ENCODE measurements at regions not wholly inside any gene's neighbourhood (a gene's known extent, or its start where the extent isn't known, plus 50 kb on each side); places are given as distances from the start of the nearest gene placed in this dataset.
"Not testable (repeated sequence)": the region's sequence is repeated elsewhere in the genome, so short reads cannot be mapped to it uniquely, and the experiment has no call there.

DNA sequence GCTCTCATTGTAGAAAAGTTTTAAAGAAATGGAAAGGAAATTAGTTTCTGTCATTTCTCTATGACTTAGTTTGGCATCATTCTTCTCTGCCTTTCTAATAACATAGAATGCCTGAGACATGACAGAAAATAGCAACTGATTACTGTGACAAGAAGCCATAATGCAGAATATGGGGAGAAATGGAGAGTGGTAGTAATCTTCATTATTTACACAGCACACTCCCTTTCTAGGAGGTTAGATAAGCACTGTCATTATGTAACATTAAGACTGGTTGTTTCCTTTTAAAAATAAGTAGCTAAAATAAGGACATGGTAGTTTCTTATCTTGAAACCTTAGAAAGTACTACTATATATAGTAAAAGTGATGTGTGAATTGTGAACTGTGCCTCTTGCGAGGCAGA is 1227.9 kb upstream of the PABPC4L start:
- Histone ChIP-seq H3K36me3 (ENCODE audit: insufficient read depth in 1 of 2, low read depth in 1 of 2) (no peaks in the 10 kb centered on the region), H3K27ac (no peak overlapping the region), H3K4me3 (no peak overlapping the region), H3K9me3 (no peaks in the 10 kb centered on the region), H3K27me3 (ENCODE audit: insufficient read depth in 3 of 3, low read length in 2 of 3) (no peaks in the 10 kb centered on the region), H3K4me1 (no peaks in the 10 kb centered on the region)
- WGBS, 3 donors: 87 to 96% (median 87%) methylated on average over 1 of the region's 1 CpG
- TF ChIP-seq, protein P1, sequence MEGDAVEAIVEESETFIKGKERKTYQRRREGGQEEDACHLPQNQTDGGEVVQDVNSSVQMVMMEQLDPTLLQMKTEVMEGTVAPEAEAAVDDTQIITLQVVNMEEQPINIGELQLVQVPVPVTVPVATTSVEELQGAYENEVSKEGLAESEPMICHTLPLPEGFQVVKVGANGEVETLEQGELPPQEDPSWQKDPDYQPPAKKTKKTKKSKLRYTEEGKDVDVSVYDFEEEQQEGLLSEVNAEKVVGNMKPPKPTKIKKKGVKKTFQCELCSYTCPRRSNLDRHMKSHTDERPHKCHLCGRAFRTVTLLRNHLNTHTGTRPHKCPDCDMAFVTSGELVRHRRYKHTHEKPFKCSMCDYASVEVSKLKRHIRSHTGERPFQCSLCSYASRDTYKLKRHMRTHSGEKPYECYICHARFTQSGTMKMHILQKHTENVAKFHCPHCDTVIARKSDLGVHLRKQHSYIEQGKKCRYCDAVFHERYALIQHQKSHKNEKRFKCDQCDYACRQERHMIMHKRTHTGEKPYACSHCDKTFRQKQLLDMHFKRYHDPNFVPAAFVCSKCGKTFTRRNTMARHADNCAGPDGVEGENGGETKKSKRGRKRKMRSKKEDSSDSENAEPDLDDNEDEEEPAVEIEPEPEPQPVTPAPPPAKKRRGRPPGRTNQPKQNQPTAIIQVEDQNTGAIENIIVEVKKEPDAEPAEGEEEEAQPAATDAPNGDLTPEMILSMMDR (IDR thresholded peaks at IDR 0.05): no peak
- DNase-seq (no peak), ATAC-seq (no peak)
- intact Hi-C loops (cut with DNase I): no loop called here

DNA sequence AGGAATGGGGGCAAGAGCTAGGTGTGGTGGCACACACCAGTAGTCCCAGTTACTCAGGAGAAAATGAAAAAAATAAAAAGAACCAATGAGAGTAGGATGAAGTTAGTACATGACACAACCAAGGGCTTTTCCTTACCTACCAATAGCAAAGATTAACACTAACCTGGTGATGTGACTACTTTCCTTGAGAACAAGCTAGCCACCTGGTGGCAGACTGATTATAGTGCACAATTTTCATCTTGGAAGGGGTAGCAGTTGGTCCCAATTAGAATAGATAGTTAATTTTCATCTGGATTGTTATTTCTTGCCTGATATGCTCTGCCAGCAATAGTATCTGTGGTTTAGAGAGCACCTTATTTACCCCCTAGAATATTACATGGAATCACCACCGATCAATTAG is 1216.8 kb upstream of the PABPC4L start:
- ATAC-seq: no peak
- 78 to 96% (median 82%) methylated on average over 1 of the region's 1 CpG for WGBS, 3 donors
- H3K4me1 ChIP-seq: no peaks in the 10 kb centered on the region
- no peak overlapping the region for H3K27ac ChIP-seq
- H3K4me3 ChIP-seq: no peak overlapping the region
- no peaks in the 10 kb centered on the region for H3K27me3 ChIP-seq (ENCODE audit: insufficient read depth in 3 of 3, low read length in 2 of 3)
- no peak for DNase-seq
- TF ChIP-seq, protein P1 (IDR thresholded peaks at IDR 0.05): no peak
- H3K36me3 ChIP-seq (ENCODE audit: insufficient read depth in 1 of 2, low read depth in 1 of 2): no peaks in the 10 kb centered on the region
- no peaks in the 10 kb centered on the region for H3K9me3 ChIP-seq
- intact Hi-C loops (cut with DNase I): no loop called here

DNA sequence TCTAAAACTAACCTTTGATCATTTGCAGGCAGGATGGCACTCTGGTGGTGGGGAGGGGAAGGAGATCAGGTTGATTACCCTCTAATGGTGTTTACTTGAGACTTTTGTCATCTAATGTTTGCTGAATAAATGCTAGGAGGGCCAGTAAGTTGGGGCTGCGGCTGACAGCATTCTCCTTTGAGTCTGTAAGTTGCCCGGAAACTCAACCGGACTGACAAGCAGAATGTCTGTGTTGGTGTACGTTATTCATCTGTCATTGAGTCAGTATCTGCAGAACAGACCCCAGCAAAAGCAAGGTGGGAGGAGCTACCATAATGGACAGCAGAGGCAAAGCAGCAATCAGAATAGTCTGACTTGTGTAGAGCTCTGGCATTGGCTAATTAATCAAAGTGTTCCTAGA is 1210.6 kb upstream of the PABPC4L start:
- Histone ChIP-seq H3K4me3 (no peak overlapping the region), H3K4me1 (no peaks in the 10 kb centered on the region), H3K36me3 (ENCODE audit: insufficient read depth in 1 of 2, low read depth in 1 of 2) (no peaks in the 10 kb centered on the region), H3K9me3 (no peaks in the 10 kb centered on the region), H3K27ac (no peak overlapping the region), H3K27me3 (ENCODE audit: insufficient read depth in 3 of 3, low read length in 2 of 3) (no peaks in the 10 kb centered on the region)
- intact Hi-C loops (cut with DNase I): no loop called here
- no peak for DNase-seq
- TF ChIP-seq, protein P1 (IDR thresholded peaks at IDR 0.05): no peak
- 78 to 86% (median 83%) methylated on average over 4 of the region's 4 CpGs for WGBS, 3 donors
- no peak for ATAC-seq

DNA sequence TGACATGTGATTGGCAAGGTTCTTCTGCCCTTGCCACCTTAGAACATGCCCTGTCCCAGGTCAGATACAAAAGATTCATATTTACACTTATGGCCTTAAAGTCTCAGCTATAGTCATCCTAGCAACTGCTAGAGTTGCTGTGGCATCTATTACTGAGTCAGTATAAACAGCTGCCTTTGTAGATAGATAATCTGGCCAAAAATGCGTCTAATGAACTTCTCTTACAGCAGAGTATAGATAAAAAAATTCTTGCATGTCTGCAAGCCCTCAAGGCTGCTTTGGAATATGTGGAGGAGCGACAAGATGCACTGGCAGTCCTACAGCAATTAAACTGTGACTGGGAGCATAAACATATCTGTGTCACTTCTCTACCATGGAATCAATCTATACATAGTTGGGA is 1209.7 kb upstream of the PABPC4L start:
- Histone ChIP-seq H3K36me3 (ENCODE audit: insufficient read depth in 1 of 2, low read depth in 1 of 2) (no peaks in the 10 kb centered on the region), H3K9me3 (no peaks in the 10 kb centered on the region)
- no peak for ATAC-seq

DNA sequence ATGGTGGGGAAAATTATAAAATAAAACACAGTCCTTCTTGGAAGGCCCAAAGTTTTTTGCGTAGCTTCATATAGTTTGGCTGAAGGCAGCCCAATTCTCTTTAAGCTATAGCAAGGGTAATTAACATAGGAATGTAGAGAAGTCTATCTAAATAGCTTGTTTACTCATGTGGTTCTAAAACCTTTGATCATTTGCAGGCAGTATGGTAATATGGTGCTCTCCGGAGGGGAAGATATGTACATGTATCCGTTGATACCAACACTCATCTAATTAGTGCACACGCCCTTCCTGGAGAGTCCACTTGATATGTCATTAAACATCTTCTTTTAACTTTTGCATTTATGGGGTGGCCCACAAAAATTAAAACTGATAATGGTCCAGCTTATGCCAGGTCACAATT is 1207.7 kb upstream of the PABPC4L start:
- H3K4me3 ChIP-seq; DNase-seq; H3K27ac ChIP-seq; H3K4me1 ChIP-seq; intact Hi-C loops (cut with DNase I); H3K36me3 ChIP-seq (ENCODE audit: insufficient read depth in 1 of 2, low read depth in 1 of 2); H3K27me3 ChIP-seq (ENCODE audit: insufficient read depth in 3 of 3, low read length in 2 of 3); H3K9me3 ChIP-seq; ATAC-seq: not testable (repeated sequence)
- 77 to 86% (median 80%) methylated on average over 4 of the region's 4 CpGs for WGBS, 3 donors

More for the DNA sequence above, 1209.7 kb upstream of the PABPC4L start:
- H3K4me1 ChIP-seq: no peaks in the 10 kb centered on the region
- 36 to 45% (median 41%) methylated on average over 2 of the region's 2 CpGs for WGBS, 3 donors
- no peaks in the 10 kb centered on the region for H3K27me3 ChIP-seq (ENCODE audit: insufficient read depth in 3 of 3, low read length in 2 of 3)
- intact Hi-C loops (cut with DNase I): no loop called here
- no peak for DNase-seq
- TF ChIP-seq, protein P1 (IDR thresholded peaks at IDR 0.05): no peak
- no peak overlapping the region for H3K27ac ChIP-seq
- H3K4me3 ChIP-seq: no peak overlapping the region
